GM12872 (cell line): ENCODE measurements at regions not wholly inside any gene's neighbourhood (a gene's known extent, or its start where the extent isn't known, plus 50 kb on each side); places are given as distances from the start of the nearest gene placed in this dataset.

Experiments
- TF ChIP-seq, protein P1 (sequence below): IDR thresholded peaks from 3 replicates; pipeline ENCODE4 v1.5.1; 2011; ENCODE audit warnings: low read depth, mild to moderate bottlenecking, low read length, moderate library complexity; ENCODE audit not compliant: insufficient read depth

DNA sequence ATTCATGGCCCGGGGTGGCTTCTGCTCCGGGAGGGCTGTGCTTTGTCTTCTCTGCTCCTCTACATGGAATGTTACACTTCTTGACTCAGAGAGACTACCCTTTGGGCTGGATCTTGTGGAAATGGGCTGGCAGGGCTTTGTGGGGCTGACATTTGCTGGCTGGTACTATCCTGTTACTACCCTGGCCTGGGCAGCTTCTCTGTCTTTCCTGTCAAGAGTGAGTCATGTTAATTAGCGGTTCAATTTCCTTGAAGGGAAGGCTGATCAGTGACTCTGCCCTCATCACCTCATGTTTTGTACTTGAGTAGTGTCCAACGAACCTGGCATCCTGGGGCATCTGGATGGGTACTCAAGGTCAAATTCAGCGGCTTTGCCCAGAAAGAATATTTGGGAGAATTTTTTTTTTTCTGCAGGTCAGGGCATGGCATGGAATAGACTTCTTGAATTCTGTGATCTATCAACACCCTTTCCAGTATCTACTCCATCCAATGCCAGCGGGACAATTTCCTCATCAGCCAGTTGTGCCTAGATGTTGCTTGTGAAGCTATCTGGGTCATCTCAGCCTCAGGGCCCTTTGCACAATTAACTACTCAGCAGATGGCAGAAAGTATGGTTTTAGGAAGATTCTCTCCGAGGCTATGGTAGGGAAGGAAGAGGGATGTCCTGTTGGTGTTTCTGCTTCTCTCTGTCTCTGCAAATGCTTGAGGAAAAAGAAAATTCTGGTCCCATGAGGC is 140.5 kb upstream of the PLET1 start:
- TF ChIP-seq, protein P1, sequence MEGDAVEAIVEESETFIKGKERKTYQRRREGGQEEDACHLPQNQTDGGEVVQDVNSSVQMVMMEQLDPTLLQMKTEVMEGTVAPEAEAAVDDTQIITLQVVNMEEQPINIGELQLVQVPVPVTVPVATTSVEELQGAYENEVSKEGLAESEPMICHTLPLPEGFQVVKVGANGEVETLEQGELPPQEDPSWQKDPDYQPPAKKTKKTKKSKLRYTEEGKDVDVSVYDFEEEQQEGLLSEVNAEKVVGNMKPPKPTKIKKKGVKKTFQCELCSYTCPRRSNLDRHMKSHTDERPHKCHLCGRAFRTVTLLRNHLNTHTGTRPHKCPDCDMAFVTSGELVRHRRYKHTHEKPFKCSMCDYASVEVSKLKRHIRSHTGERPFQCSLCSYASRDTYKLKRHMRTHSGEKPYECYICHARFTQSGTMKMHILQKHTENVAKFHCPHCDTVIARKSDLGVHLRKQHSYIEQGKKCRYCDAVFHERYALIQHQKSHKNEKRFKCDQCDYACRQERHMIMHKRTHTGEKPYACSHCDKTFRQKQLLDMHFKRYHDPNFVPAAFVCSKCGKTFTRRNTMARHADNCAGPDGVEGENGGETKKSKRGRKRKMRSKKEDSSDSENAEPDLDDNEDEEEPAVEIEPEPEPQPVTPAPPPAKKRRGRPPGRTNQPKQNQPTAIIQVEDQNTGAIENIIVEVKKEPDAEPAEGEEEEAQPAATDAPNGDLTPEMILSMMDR, result no peak

- TF ChIP-seq, protein P1, result no peak
These were observed 142.8 kb upstream of the PLET1 start for GRCh38 chr11:112403432-112403831.

GRCh38 chr11:112404112-112404511 is 143.5 kb upstream of the PLET1 start:
- TF ChIP-seq, protein P1, result no peak

DNA sequence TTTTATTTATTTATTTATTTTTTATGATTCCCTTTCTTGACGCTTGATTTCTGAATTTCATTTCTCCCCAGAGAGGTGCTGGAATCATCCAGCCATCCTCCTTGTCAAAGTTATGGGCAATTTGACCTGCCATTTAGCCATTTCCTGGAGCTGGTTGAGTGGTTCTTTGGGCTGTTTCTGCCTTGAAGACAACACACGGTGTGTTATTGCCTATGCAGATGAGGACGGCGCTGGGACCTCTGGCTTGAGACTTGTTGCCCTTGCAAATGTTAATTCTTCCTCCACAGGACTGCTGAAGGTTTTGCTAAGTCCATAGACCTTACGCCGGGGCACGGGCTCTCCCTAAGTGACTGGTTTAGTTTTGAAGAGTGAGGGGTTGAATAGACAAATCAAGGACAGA is 147.9 kb upstream of the PLET1 start:
- TF ChIP-seq, protein P1, result no peak

GRCh38 chr11:112410325-112410724 is 149.7 kb upstream of the PLET1 start:
- TF ChIP-seq, protein P1, result no peak

DNA sequence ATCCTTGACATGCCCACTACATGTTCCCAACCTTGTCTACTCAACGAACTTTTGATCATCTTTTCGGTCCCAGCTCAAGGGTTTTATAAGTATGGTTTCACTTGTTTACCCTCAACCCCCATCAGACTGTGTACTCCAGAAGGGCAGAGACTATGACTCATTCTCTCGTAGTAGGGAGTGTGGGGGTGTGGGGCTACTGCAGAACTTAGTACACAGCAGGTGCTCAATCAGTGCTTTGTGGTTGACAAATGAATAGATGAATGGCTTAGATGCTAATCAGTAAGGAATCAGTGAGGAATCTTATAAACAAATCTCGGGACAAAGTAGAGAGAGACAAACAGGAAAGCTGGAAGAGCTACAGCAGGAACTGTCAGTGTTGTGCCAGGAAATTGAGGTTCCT is 151.7 kb upstream of the PLET1 start:
- TF ChIP-seq, protein P1, result no peak

DNA sequence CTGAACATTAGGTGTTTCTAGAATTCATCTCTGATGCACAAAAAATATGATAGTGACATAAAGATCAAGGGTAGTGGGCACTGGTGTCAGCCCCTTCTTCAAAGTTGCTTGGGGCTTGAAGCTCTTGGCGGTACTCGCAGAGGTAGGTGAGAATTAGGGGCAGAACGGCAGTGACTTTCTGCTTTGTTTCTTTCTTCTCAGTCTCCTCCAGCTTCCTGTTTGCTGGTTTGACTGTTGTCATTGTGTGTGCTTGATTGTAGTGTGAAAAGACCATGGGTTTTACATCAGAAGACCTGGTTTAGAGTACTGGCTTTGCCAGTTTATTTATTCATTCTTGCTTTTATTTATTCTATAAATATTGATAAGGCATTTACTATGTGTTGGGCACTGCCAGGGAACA is 156.7 kb upstream of the PLET1 start:
- TF ChIP-seq, protein P1, result no peak
